ENCODE measurements at regions not wholly inside any gene's neighbourhood (a gene's known extent, or its start where the extent isn't known, plus 50 kb on each side); places are given as distances from the start of the nearest gene placed in this dataset.

DNA sequence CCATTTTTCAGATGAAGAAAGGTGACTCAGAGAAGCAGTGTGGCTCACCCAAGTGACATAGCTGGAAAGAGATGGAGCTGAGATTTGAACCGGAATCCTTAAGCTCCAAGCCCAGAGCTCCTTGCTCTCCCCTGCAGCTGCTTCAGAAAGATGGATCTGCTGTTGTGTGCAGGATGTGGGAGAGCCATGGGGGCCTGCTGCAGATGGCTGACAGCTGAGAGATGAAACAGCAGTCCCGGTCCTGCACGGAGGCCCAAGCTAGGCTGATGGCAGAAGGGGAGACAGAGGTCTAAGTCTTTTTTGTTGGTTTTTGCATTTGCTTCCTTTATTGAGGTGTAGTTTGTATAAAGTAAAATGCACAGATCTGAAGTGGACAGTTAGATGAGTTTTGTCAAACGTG, 69.8 kb upstream of the FOXP4 start:
- H3K4me3 ChIP-seq: no peak overlapping the region
- H3K9me3 ChIP-seq: no peaks in the 10 kb centered on the region
- TF ChIP-seq, protein P1, sequence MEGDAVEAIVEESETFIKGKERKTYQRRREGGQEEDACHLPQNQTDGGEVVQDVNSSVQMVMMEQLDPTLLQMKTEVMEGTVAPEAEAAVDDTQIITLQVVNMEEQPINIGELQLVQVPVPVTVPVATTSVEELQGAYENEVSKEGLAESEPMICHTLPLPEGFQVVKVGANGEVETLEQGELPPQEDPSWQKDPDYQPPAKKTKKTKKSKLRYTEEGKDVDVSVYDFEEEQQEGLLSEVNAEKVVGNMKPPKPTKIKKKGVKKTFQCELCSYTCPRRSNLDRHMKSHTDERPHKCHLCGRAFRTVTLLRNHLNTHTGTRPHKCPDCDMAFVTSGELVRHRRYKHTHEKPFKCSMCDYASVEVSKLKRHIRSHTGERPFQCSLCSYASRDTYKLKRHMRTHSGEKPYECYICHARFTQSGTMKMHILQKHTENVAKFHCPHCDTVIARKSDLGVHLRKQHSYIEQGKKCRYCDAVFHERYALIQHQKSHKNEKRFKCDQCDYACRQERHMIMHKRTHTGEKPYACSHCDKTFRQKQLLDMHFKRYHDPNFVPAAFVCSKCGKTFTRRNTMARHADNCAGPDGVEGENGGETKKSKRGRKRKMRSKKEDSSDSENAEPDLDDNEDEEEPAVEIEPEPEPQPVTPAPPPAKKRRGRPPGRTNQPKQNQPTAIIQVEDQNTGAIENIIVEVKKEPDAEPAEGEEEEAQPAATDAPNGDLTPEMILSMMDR (IDR thresholded peaks at IDR 0.05): no peak
- H3K27ac ChIP-seq: no peak overlapping the region
- H3K27me3 ChIP-seq (ENCODE audit: insufficient read depth in 3 of 3, low read length in 2 of 3): peaks cover 0 to 24% (median 4%) of the 10 kb centered on the region in 3 donors
- WGBS, 3 donors: 49 to 62% (median 52%) methylated on average over 4 of the region's 4 CpGs
- no peak for ATAC-seq
- H3K36me3 ChIP-seq (ENCODE audit: insufficient read depth in 1 of 2, low read depth in 1 of 2): no peaks in the 10 kb centered on the region
- intact Hi-C loops (cut with DNase I): no loop called here
- DNase-seq: no peak
- H3K4me1 ChIP-seq: no peaks in the 10 kb centered on the region

DNA sequence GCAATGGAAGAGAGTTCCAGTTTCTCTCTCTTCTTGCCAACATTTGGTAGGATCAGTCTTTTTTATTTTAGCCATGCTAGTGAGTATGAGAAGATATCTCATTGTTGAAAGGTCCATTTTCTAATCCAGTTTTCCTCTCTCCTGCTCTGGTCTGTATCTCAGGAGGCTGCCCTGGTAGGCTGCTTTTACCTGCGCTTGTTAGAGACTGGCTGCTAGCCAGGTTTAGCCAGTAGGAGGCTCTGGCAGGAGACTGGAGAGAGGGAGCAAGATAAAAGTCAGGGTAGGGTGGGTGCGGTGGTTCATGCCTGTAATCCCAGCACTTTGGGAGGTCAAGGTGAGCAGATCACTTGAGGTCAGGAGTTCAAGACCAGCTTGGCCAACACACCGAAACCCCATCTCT, 68.6 kb upstream of the FOXP4 start:
- 55 to 68% (median 67%) methylated on average over 3 of the region's 3 CpGs for WGBS, 3 donors
- no peaks in the 10 kb centered on the region for H3K4me1 ChIP-seq
- H3K9me3 ChIP-seq: no peaks in the 10 kb centered on the region
- TF ChIP-seq, protein P1 (IDR thresholded peaks at IDR 0.05): no peak
- intact Hi-C loops (cut with DNase I): no loop called here
- ATAC-seq (no peak), DNase-seq (no peak)
- H3K27ac ChIP-seq: no peak overlapping the region
- peaks cover 0 to 13% (median 4%) of the 10 kb centered on the region in 3 donors for H3K27me3 ChIP-seq (ENCODE audit: insufficient read depth in 3 of 3, low read length in 2 of 3)
- no peaks in the 10 kb centered on the region for H3K36me3 ChIP-seq (ENCODE audit: insufficient read depth in 1 of 2, low read depth in 1 of 2)
- no peak overlapping the region for H3K4me3 ChIP-seq

DNA sequence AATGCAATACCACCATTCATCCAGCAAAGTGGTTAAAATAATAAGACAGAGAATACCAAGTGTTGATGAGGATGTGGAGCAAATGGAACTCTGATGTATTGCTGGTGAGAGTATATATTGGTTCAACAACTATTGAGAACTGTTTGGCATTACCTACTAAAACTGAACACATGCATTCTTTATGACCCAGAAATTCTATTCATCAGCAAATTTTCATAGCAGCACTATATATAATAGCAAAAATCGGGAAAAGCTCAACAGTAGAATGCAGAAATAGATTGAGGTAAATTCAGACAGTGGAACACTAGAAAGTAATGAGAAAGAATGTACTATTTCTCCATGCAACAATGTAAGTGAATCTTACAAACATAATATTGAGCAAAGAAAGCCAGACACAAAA, 62.2 kb upstream of the FOXP4 start:
- WGBS, 3 donors: 84 to 90% (median 85%) methylated on average over 1 of the region's 1 CpG

DNA sequence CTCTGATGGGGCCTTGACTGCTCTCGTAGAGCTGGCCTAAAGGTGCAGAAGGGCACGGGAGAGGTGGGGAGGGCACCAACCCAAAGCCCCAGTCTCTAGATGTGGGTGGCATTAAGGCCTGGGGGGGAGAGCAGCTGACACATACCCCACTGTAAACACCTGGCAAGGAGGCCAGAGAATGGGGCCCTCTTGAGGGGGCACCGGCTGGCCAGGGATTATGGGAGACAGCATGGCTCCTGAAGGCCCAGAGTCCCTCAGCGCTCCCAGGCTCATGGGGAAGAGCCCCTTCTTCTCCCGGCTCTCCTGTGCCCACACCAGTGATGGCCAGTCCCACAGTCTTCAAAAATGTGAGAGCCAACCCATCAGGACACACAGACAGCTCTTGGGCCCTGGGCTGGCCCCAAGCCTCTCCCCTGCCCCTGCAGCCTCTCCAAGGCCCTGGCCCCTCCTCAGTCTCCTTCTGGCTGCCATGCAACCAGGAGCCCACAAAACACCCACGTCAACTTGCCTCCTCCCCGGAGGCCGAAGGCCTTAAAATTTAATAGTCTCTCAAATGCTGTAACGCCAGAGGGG, 58.2 kb upstream of the FOXP4 start:
- H3K27ac ChIP-seq: no peak overlapping the region
- no peaks in the 10 kb centered on the region for H3K36me3 ChIP-seq (ENCODE audit: insufficient read depth in 1 of 2, low read depth in 1 of 2)
- no peaks in the 10 kb centered on the region for H3K4me1 ChIP-seq
- no peak for ATAC-seq
- H3K9me3 ChIP-seq: no peaks in the 10 kb centered on the region
- TF ChIP-seq, protein P1 (IDR thresholded peaks at IDR 0.05): no peak
- 78 to 80% (median 80%) methylated on average over 9 of the region's 9 CpGs for WGBS, 3 donors
- intact Hi-C loops (cut with DNase I): no loop called here
- no peaks in the 10 kb centered on the region for H3K27me3 ChIP-seq (ENCODE audit: insufficient read depth in 3 of 3, low read length in 2 of 3)
- no peak for DNase-seq
- H3K4me3 ChIP-seq: no peak overlapping the region

More for the DNA sequence above, 62.2 kb upstream of the FOXP4 start:
- H3K36me3 ChIP-seq (ENCODE audit: insufficient read depth in 1 of 2, low read depth in 1 of 2): no peaks in the 10 kb centered on the region
- no peaks in the 10 kb centered on the region for H3K9me3 ChIP-seq
- H3K4me1 ChIP-seq: no peaks in the 10 kb centered on the region
- TF ChIP-seq, protein P1 (IDR thresholded peaks at IDR 0.05): no peak
- intact Hi-C loops (cut with DNase I): no loop called here
- no peak overlapping the region for H3K27ac ChIP-seq
- no peaks in the 10 kb centered on the region for H3K27me3 ChIP-seq (ENCODE audit: insufficient read depth in 3 of 3, low read length in 2 of 3)
- no peak for DNase-seq
- no peak for ATAC-seq
- H3K4me3 ChIP-seq: no peak overlapping the region

Data from psoas muscle (tissue), 7 donors.